ENCODE measurements at regions not wholly inside any gene's neighbourhood (a gene's known extent, or its start where the extent isn't known, plus 50 kb on each side); places are given as distances from the start of the nearest gene placed in this dataset.
A peak's percentile ranks its signal among the peaks of the same experiment; 100 is the strongest.

DNA sequence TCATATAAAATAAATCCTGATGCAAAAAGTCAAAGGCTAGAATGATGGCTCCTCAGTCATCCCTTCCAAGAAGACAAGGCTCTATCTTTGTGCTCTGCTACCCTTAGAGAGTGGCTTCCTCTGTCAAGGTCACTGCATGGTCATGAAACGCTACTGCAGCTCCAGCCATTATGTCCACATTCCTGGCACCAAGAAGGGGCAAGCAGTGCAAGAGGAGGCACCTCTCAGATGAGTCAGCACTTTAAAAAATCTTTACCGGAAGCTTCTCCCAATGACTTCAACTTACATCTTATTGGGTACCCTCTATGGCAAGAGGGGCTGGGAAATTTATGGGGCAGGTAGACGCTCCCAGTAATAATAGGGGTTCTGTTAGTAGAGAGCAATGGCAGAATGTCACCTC is 129.5 kb upstream of the CPEB4 start (continued):
- TF ChIP-seq ZBTB40 (IDR thresholded peaks at IDR 0.05): no peak
- no peak for TF ChIP-seq ZBTB40 (CRISPR knock-in tag; IDR thresholded peaks at IDR 0.05)
- TF ChIP-seq EP300 (IDR thresholded peaks at IDR 0.05; ENCODE audit: low read depth in 2 of 2, low read length in 2 of 2): 0 out of 4 replicates have a peak, but pooled peaks of 1 of the 2 experiments have one; percentile 5
- TF ChIP-seq EP300 (CRISPR knock-in tag; IDR thresholded peaks at IDR 0.05; ENCODE audit: borderline replicate concordance): no peak
- TF ChIP-seq, protein P1, sequence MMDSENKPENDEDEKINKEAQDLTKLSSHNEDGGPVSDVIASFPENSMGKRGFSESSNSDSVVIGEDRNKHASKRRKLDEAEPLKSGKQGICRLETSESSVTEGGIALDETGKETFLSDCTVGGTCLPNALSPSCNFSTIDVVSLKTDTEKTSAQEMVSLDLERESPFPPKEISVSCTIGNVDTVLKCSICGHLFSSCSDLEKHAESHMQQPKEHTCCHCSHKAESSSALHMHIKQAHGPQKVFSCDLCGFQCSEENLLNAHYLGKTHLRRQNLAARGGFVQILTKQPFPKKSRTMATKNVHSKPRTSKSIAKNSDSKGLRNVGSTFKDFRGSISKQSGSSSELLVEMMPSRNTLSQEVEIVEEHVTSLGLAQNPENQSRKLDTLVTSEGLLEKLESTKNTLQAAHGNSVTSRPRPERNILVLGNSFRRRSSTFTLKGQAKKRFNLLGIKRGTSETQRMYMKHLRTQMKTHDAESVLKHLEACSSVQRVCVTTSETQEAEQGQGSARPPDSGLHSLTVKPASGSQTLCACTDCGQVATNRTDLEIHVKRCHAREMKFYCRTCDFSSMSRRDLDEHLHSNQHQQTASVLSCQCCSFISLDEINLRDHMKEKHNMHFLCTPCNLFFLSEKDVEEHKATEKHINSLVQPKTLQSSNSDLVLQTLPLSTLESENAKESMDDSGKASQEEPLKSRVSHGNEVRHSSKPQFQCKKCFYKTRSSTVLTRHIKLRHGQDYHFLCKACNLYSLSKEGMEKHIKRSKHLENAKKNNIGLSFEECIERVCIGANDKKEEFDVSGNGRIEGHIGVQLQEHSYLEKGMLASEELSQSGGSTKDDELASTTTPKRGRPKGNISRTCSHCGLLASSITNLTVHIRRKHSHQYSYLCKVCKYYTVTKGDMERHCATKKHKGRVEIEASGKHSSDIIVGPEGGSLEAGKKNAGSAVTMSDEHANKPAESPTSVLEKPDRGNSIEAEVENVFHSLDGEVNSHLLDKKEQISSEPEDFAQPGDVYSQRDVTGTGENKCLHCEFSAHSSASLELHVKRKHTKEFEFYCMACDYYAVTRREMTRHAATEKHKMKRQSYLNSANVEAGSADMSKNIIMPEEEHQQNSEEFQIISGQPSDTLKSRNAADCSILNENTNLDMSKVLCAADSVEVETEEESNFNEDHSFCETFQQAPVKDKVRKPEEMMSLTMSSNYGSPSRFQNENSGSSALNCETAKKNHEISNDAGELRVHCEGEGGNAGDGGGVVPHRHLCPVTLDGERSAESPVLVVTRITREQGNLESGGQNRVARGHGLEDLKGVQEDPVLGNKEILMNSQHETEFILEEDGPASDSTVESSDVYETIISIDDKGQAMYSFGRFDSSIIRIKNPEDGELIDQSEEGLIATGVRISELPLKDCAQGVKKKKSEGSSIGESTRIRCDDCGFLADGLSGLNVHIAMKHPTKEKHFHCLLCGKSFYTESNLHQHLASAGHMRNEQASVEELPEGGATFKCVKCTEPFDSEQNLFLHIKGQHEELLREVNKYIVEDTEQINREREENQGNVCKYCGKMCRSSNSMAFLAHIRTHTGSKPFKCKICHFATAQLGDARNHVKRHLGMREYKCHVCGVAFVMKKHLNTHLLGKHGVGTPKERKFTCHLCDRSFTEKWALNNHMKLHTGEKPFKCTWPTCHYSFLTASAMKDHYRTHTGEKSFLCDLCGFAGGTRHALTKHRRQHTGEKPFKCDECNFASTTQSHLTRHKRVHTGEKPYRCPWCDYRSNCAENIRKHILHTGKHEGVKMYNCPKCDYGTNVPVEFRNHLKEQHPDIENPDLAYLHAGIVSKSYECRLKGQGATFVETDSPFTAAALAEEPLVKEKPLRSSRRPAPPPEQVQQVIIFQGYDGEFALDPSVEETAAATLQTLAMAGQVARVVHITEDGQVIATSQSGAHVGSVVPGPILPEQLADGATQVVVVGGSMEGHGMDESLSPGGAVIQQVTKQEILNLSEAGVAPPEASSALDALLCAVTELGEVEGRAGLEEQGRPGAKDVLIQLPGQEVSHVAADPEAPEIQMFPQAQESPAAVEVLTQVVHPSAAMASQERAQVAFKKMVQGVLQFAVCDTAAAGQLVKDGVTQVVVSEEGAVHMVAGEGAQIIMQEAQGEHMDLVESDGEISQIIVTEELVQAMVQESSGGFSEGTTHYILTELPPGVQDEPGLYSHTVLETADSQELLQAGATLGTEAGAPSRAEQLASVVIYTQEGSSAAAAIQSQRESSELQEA (CRISPR knock-in tag; IDR thresholded peaks at IDR 0.05; ENCODE audit: not compliant biosample characterization): no peak
- peak; percentile 74 for TF ChIP-seq NFE2L2 (IDR thresholded peaks at IDR 0.05; ENCODE audit: low read length)
- no peak for TF ChIP-seq THAP9 (CRISPR knock-in tag; IDR thresholded peaks at IDR 0.05; ENCODE audit: borderline replicate concordance)
- no peak for TF ChIP-seq RNF2 (conservative IDR thresholded peaks at IDR 0.05; ENCODE audit: low read depth)
- TF ChIP-seq MAFF (IDR thresholded peaks at IDR 0.05; ENCODE audit: low read depth, low read length): peak; percentile 65
- TF ChIP-seq MAFK (conservative IDR thresholded peaks at IDR 0.05 in 1 of 2, IDR thresholded peaks at IDR 0.05 in 1 of 2; ENCODE audit: low read length in 2 of 2): peak; percentile 75 to 79

All from HepG2 (cell line).